Spleen (tissue), 11 donors: ENCODE measurements at regions not wholly inside any gene's neighbourhood (a gene's known extent, or its start where the extent isn't known, plus 50 kb on each side); places are given as distances from the start of the nearest gene placed in this dataset.

Experiments
- DNase-seq: peaks from one replicate; pipeline ENCODE4 v3.0.0-alpha.2; 2020
- H3K27ac ChIP-seq, 8 donors: fragments of 200-600 bp; sonication (generic) in 7 of 8; 1 replicate in 4 of 8; 2 replicates in 4 of 8; pipeline versions ENCODE4 v1.5.0 to v1.8.0; 2016 to 2021; ENCODE audit warnings: inconsistent platforms in 4 of 8, mild to moderate bottlenecking in 4 of 8, moderate library complexity in 1 of 8
- H3K27me3 ChIP-seq, 7 donors: fragments of 200-600 bp; sonication (generic) in 6 of 7; replicated peaks in 1 of 7; 1 replicate in 4 of 7; 2 replicates in 3 of 7; pipeline versions ENCODE4 v1.5.0 to v1.8.0; 2016 to 2021; ENCODE audit warnings: inconsistent platforms in 3 of 7, mild to moderate bottlenecking in 1 of 7
- H3K36me3 ChIP-seq, 6 donors: fragments of 200-600 bp; sonication (generic) in 5 of 6; 1 replicate in 4 of 6; 2 replicates in 2 of 6; pipeline versions ENCODE4 v1.5.0 to v1.8.0; 2016 to 2021; ENCODE audit warnings: inconsistent platforms in 2 of 6
- H3K4me1 ChIP-seq, 6 donors: fragments of 200-600 bp; sonication (generic) in 5 of 6; 1 replicate in 3 of 6; 2 replicates in 3 of 6; pipeline versions ENCODE4 v1.5.0 to v1.8.0; 2016 to 2021; ENCODE audit warnings: inconsistent platforms in 3 of 6
- H3K4me3 ChIP-seq, 8 donors: fragments of 200-600 bp; sonication (generic) in 7 of 8; 1 replicate in 4 of 8; 2 replicates in 4 of 8; pipeline versions ENCODE4 v1.5.0 to v1.8.0; 2016 to 2021; ENCODE audit warnings: inconsistent platforms in 4 of 8, mild to moderate bottlenecking in 4 of 8, moderate library complexity in 2 of 8
- H3K9me3 ChIP-seq, 8 donors: fragments of 200-600 bp; sonication (generic) in 7 of 8; 1 replicate in 4 of 8; 2 replicates in 4 of 8; pipeline versions ENCODE4 v1.5.0 to v1.8.0; 2016 to 2021; ENCODE audit warnings: inconsistent platforms in 4 of 8
- CTCF ChIP-seq, 11 experiments: fragments of 200-600 bp in 7 of 11; fragments of 450-650 bp in 4 of 11; sonication (generic) in 4 of 11; IDR thresholded peaks in 8 of 11; conservative IDR thresholded peaks in 3 of 11; 1 replicate in 7 of 11; 2 replicates in 4 of 11; pipeline versions ENCODE4 v1.4.0 to v1.8.0; 2016 to 2021; ENCODE audit warnings: antibody characterized with exemption in 11 of 11, inconsistent platforms in 4 of 11, mild to moderate bottlenecking in 1 of 11
- POLR2A ChIP-seq, 3 donors: fragments of 450-650 bp; IDR thresholded peaks; one replicate each; pipeline ENCODE4 v1.5.1; 2017; ENCODE audit warnings: antibody characterized with exemption in 3 of 3, mild to moderate bottlenecking in 1 of 3
- POLR2AphosphoS5 ChIP-seq, 3 donors: sonication (generic); formaldehyde crosslinking; IDR thresholded peaks; one replicate each; pipeline ENCODE4 v1.5.1; 2017; ENCODE audit warnings: antibody characterized with exemption in 3 of 3
- WGBS, 5 donors: extraction: QIAGEN DNeasy Blood & Tissue Kit in 3 of 5; methylation state at CpG; one replicate each; pipeline versions ENCODE4 v1.1.5 to v1.1.7; 2013 to 2018; 5-methylcytosine and 5-hydroxymethylcytosine counted together
- intact Hi-C: fragments of 100-400 bp; cut with DNase I; formaldehyde crosslinking; loops from one replicate; pipeline ENCODE4 v1.15.0; 2023; ENCODE audit warnings: low total_unique reads
- donor health status: healthy with polysubstance abuse.
- donor health status: DM: no; HTN: no; CAD: no; lungs with moderate emphysema.
- donor health status: DM: no; HTN: no; CAD: no.
- donor health status: Bipolar disorder and iron deficiency.
- donor health status: healthy.
- donor health status: DM: no; HTN: no; CAD: no.
- donor health status: DM: yes; HTN: yes; CAD: no.

DNA sequence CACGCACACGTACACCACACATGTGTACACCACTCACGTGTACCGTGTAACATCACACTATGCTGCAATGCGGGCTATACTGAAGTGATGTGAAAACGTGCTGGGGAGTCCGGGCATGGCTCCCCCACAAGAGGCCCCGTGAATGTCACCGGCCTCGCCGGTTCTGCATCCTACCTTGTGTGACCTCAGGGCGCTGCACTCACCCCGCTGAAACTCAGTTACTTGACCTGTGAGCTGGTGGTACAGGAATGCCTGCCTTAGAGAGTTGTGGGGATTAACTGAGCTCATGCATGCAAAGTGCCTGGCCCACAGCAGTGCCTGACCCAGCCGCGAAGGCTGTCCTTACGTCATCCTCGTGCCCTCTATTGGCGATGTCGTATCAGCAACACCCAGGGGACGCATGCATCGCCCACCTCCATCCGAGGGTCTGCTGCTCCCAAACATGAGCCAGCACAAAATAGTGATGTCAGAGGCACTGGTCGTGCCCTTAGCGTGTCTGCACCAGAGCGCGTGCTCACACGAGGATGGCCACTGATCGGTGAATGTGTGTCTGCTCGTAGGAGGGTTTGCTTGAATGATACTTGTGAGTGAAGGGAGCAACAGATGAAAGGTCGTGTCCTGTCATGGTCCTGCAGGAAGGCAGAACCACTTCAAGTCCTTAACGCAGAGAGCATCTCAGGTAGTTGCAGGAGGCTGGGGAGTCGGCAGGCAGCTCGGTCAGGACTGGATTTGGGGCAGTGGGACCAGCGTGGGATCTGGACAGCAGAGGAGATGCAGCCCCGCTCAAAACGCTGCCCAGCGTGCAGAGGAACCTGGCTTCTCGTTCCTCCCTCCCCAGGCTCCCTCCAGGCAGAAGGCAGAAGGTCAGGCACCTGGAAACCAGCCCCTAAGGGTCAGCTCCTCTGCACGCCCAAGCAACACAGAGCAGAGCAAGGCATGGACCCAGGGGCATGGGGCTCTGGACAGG, 126.2 kb upstream of the SPACA7 start:
- Histone ChIP-seq H3K4me3 (no peak overlapping the region), H3K27me3 (peaks cover 0 to 29% (median 0%) of the 10 kb centered on the region in 7 donors), H3K9me3 (no peaks in the 10 kb centered on the region), H3K36me3 (no peaks in the 10 kb centered on the region), H3K4me1 (no peaks in the 10 kb centered on the region), H3K27ac (no peak overlapping the region)
- intact Hi-C loops: no loop called here
- no peak for TF ChIP-seq POLR2A (IDR thresholded peaks at IDR 0.05)
- TF ChIP-seq POLR2AphosphoS5 (IDR thresholded peaks at IDR 0.05): no peak
- TF ChIP-seq CTCF (IDR thresholded peaks at IDR 0.05 in 8 of 11, conservative IDR thresholded peaks at IDR 0.05 in 3 of 11): no peak
- 80 to 85% (median 83%) methylated on average over 36 to 39 of the region's 39 CpGs for WGBS, 5 donors
- DNase-seq: peak; percentile 65

DNA sequence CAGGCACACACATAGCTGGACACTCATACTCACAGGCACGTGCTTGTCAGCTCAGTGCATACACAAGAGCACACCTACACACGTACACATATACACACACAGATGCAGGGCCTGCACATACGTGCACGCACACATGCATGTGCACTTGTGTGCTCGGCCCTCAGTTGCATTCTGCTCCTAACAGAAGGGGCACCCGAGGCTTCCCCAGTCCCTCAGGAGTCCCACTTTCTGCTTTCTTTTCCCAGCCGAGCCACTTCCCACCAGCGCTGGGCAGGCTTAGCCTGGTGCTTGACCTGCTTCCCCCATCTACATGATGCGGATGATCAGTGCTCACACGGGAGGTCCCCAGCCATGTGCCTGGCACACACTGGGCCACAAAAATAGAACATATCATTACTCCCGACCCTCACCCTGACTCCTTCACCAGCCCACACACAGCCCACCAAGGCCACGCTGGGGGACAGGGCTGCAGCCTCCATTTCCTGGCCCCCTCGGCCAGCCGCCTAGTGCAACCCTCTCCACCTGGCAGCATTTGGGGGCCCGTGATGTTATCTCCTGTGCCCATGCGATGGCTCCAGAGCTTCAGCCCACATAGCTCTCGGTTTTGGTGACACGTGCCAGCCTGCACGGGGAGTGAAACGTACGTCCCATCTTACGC, 125.2 kb upstream of the SPACA7 start:
- Histone ChIP-seq H3K9me3 (no peaks in the 10 kb centered on the region), H3K27me3 (peaks cover 0 to 36% (median 0%) of the 10 kb centered on the region in 7 donors), H3K4me1 (no peaks in the 10 kb centered on the region), H3K27ac (no peak overlapping the region), H3K4me3 (no peak overlapping the region), H3K36me3 (no peaks in the 10 kb centered on the region)
- intact Hi-C loops: no loop called here
- 74 to 84% (median 82%) methylated on average over 22 of the region's 22 CpGs for WGBS, 5 donors
- no peak for TF ChIP-seq POLR2A (IDR thresholded peaks at IDR 0.05)
- TF ChIP-seq POLR2AphosphoS5 (IDR thresholded peaks at IDR 0.05): no peak
- no peak for TF ChIP-seq CTCF (IDR thresholded peaks at IDR 0.05 in 8 of 11, conservative IDR thresholded peaks at IDR 0.05 in 3 of 11)
- DNase-seq: peak; percentile 44

DNA sequence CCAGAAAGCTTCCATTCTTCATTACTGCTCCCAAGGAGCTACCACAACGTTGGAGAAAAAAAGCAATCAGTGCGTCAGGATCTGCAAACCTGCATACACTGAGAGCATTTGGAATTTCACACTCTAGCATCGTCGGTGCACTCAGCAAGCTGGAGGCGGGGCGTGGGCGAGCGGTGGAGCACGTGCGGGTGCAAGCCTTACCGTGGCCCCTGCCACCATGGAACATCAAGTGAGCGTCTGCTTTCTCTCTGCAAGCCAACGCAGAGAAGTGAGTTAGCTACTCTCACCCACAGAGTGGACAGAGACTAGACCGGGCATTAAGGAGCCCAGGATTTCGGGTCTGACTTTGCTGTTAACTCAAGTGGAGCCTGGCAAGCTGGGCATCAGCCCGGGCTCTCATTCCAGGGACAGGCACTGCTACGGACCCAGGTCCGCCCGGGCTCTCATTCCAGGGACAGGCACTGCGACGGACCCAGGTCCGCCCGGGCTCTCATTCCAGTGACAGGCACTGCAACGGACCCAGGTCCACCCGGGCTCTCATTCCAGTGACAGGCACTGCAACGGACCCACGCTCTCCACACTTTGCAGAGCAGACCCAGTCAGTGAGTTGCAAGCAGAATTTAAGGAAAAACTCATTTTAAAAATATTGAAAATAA, 124.1 kb upstream of the SPACA7 start:
- H3K27ac ChIP-seq: no peak overlapping the region
- H3K36me3 ChIP-seq: no peaks in the 10 kb centered on the region
- H3K4me3 ChIP-seq: no peak overlapping the region
- peaks cover 0 to 5% (median 0%) of the 10 kb centered on the region in 8 donors for H3K9me3 ChIP-seq
- intact Hi-C loops: no loop called here
- no peaks in the 10 kb centered on the region for H3K4me1 ChIP-seq
- H3K27me3 ChIP-seq: peaks cover 0 to 37% (median 0%) of the 10 kb centered on the region in 7 donors
- 82 to 88% (median 83%) methylated on average over 23 to 27 of the region's 27 CpGs for WGBS, 5 donors
- no peak for DNase-seq
- TF ChIP-seq POLR2A (IDR thresholded peaks at IDR 0.05) (no peak), CTCF (IDR thresholded peaks at IDR 0.05 in 8 of 11, conservative IDR thresholded peaks at IDR 0.05 in 3 of 11) (no peak), POLR2AphosphoS5 (IDR thresholded peaks at IDR 0.05) (no peak)
